ENCODE measurements at regions not wholly inside any gene's neighbourhood (a gene's known extent, or its start where the extent isn't known, plus 50 kb on each side); places are given as distances from the start of the nearest gene placed in this dataset.

DNA sequence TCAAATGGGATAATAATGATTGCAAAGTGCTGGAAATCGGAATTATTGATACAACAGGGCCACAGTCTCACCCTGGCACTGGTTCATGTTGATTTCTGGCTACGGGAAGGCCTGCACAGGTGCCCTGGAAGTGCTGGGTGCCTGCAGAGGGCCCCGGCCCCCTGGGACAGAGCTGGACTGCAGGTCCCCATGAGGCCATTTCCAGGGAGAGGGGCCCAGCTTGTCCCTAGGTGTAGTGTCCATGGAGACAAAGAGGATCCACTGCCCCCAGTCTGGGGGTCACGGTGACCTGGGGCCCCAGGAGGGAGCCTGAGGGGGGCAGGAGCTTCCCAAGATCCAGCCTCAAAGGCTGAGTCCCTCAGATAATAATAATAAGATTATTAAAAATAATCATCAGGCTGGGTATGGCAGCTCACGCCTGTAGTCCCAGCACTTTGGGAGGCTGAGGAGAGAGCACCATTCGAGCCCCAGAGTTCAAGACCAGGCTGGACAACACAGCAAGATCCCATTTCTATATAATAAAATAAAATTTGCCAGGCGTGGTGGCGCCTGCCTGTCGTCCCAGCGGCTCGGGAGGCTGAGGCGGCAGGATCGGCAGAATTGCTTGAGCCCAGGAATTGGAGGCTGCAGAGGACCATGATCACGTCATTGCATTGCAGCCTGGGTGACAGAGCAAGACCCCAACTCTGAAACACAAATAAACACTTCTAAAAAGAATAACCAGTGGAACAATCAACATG is 98.1 kb downstream of the MICALL2 start:
- Mint-ChIP-seq H3K4me1 (peaks cover 22% of the 10 kb centered on the region), H3K27ac (no peak overlapping the region), H3K36me3 (ENCODE audit: low read depth) (no peaks in the 10 kb centered on the region), H3K27me3 (ENCODE audit: low read depth, poor library complexity) (peaks cover 10% of the 10 kb centered on the region), H3K4me3 (no peak overlapping the region), H3K9me3 (no peaks in the 10 kb centered on the region)
- TF ChIP-seq, protein P1, sequence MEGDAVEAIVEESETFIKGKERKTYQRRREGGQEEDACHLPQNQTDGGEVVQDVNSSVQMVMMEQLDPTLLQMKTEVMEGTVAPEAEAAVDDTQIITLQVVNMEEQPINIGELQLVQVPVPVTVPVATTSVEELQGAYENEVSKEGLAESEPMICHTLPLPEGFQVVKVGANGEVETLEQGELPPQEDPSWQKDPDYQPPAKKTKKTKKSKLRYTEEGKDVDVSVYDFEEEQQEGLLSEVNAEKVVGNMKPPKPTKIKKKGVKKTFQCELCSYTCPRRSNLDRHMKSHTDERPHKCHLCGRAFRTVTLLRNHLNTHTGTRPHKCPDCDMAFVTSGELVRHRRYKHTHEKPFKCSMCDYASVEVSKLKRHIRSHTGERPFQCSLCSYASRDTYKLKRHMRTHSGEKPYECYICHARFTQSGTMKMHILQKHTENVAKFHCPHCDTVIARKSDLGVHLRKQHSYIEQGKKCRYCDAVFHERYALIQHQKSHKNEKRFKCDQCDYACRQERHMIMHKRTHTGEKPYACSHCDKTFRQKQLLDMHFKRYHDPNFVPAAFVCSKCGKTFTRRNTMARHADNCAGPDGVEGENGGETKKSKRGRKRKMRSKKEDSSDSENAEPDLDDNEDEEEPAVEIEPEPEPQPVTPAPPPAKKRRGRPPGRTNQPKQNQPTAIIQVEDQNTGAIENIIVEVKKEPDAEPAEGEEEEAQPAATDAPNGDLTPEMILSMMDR (IDR thresholded peaks at IDR 0.05), result no peak
- no peak for DNase-seq

DNA sequence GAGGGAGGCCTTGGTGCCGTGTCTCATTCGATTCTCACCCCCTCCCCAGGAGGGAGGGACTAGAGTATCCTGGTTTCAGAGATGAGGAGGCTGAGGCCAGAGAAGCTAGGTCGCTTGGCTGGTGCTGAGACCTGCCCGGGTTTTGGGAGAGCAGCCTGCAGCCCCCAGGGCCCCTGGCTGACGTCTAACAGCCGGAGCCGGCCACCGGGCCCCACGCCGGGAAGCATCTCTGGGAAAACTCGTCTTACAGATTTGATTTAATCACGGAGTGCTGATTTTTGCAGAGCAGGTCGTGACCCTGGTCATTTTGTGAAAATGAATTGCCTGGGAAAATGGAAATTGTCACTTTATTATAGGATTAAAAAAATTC is 97.5 kb downstream of the MICALL2 start:
- Mint-ChIP-seq H3K36me3 (ENCODE audit: low read depth) (no peaks in the 10 kb centered on the region), H3K4me3 (no peak overlapping the region), H3K9me3 (no peaks in the 10 kb centered on the region), H3K27me3 (ENCODE audit: low read depth, poor library complexity) (peaks cover 10% of the 10 kb centered on the region), H3K27ac (no peak overlapping the region), H3K4me1 (peaks cover 18% of the 10 kb centered on the region)
- DNase-seq, result no peak
- TF ChIP-seq, protein P1 (IDR thresholded peaks at IDR 0.05), result no peak

DNA sequence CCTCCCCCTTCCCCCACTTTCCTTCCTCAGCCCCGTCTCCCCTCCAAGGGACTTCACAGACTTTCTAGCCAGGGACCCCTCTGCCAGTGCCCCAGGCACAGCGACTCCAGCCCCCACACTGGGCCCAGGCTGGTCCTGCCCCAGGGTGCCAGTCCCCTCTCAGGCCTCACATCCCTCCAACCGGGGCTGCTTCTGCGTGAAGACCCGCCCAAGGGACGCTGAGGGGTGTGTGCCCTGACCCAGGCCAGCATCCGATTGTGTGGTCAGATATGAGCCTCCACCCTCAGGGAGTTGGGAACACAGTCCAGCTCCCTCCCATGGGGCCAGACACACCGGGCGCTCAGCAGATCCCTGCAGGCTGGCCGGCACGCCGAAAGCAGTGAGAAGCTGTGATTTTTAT is 97.0 kb downstream of the MICALL2 start:
- no peaks in the 10 kb centered on the region for H3K36me3 Mint-ChIP-seq (ENCODE audit: low read depth)
- H3K9me3 Mint-ChIP-seq, result no peaks in the 10 kb centered on the region
- peaks cover 13% of the 10 kb centered on the region for H3K27me3 Mint-ChIP-seq (ENCODE audit: low read depth, poor library complexity)
- H3K4me1 Mint-ChIP-seq, result peaks cover 21% of the 10 kb centered on the region
- no peak overlapping the region for H3K4me3 Mint-ChIP-seq
- TF ChIP-seq, protein P1 (IDR thresholded peaks at IDR 0.05), result no peak
- H3K27ac Mint-ChIP-seq, result no peak overlapping the region
- no peak for DNase-seq

DNA sequence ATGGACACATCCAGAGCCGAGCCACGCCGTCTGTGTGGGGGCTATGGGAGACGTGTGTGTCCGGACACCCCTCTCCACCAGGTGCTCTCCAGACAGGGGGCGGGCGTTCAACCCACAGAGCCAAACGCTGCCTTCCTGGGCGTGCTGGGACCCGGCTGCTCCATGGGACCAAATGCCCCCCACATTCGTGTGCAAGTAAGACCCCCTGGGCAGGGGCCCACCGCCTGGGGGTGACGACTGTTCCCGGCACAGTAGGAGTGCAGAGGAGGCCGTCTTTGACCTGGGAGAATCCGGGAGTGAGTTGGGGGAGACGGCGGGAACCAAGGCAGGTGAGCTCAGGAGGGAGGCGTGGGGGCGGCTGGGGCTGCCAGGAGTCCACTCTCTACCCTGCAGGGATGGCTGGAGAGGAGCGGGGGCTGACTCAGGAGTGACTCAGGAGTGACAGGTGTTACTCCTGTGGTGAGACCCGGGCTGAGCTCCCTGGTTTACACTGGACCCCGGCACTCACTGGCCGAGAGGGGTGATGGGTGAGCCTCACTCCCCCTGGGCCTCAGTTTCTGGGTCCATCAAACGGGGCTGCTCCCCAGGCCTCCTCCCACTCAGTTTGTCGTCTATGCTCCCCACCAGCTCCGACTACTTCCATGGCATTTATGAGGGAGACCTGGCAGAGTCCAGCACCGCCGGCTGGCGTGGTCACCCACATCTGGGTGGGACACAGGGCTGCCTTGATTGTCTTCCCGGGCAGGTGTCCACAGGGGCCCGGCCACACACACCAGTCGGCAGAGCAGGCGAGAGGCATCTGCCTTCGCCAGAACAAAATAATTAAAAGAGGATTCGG is 95.0 kb downstream of the MICALL2 start:
- DNase-seq, result no peak
- TF ChIP-seq, protein P1 (IDR thresholded peaks at IDR 0.05), result no peak
- H3K4me1 Mint-ChIP-seq, result peaks cover 32% of the 10 kb centered on the region
- H3K27ac Mint-ChIP-seq, result no peak overlapping the region
- H3K9me3 Mint-ChIP-seq, result no peaks in the 10 kb centered on the region
- peaks cover 20% of the 10 kb centered on the region for H3K27me3 Mint-ChIP-seq (ENCODE audit: low read depth, poor library complexity)
- no peaks in the 10 kb centered on the region for H3K36me3 Mint-ChIP-seq (ENCODE audit: low read depth)
- H3K4me3 Mint-ChIP-seq, result no peak overlapping the region

DNA sequence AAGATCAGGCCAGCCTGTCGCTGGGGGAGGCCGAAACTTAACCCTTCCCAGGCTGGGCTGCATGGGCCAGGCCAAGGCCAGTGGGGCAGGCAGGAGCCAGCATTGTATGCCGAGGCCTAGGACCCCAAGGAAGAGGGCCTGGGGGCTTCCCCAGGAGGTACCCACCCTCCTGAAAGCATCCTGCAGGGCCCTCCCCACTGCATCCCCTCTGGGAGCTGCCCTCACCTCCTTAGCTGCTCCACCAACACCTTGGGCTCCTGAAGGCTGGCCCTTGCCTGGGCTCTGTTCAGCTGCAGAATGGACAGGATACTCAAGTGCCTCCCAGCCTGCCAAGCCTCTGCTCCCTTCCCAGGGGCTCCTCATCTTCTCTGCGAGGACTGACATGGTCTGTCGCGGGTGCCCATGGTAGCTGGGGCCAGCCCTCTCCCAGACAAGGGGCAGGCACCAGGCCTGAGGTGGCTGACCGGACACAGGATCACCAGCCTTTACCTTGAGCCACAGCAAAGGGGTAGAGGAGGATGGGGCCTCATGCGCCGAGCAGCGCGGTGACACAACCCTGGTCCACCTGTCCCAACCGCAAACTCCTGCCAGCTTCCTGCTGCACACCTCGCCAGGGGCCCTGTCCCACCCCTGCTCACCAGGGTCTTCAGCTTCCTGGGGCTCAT is 94.2 kb downstream of the MICALL2 start:
- Mint-ChIP-seq H3K36me3 (ENCODE audit: low read depth) (no peaks in the 10 kb centered on the region), H3K4me3 (no peak overlapping the region), H3K9me3 (no peaks in the 10 kb centered on the region), H3K27me3 (ENCODE audit: low read depth, poor library complexity) (peaks cover 21% of the 10 kb centered on the region), H3K27ac (no peak overlapping the region), H3K4me1 (peaks cover 40% of the 10 kb centered on the region)
- TF ChIP-seq, protein P1 (IDR thresholded peaks at IDR 0.05), result no peak
- no peak for DNase-seq

Data from nephron progenitor cell (in vitro differentiated cells).